ENCODE measurements at regions not wholly inside any gene's neighbourhood (a gene's known extent, or its start where the extent isn't known, plus 50 kb on each side); places are given as distances from the start of the nearest gene placed in this dataset.

DNA sequence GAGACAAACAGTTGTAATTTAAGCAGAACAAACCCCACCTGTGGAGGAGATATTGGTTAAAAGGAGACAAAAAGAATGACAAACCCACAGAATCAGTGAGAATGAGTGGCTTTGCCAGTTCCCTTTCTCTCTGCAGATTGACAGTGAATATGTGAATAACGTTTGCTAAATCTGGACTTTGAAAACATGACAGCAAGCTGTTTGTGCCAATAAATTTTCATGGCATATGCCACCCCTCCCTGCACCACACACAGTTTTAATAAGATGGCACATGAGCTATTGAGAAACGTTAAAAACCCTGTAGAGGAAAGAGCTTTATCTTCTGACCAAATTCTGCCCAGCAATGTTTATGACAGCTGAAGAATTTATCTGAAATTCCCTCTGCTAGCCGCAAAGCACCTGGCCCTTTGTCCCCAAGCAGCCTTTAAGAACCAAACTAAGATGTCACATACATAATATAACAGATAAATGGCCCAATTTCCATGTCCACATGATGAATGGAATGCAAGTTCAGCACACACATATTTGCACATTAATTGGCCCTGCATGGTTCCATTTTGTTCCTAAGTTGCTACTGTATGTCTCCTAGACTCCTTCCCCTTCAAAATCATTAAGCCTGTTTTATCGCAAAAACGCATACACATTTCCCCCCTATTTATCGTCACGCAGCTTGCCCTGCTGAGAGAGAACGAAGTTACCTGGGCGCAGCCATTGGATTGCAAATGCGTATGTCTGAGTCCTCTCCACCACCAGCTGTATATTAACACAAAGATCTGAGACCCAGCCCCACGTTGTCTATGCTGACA lies 773.5 kb upstream of the EEF2KMT start:
- no peak for DNase-seq

- DNase-seq, result no peak
Observed at GRCh38 chr16:5867250-5867649, 769.7 kb upstream of the EEF2KMT start.

DNA sequence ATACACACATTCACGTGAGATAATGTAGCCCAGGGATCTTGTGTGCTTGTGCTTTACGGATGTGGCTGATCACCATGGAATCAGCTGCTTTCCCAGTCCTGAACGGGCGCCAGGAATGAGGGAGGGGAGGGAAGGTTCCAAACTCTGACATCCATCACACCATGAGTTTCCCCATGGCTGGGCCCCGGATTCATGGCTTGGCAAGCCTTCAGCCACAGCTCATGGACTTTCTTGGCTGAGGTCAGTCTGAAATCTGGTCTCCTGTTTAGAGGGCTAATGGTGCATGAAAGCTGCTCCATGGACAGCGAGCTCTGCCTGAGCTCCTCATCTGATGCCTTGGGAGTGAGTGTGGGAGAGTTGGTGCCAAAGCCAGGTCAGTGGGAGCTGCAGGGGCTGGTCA lies 767.6 kb upstream of the EEF2KMT start:
- no peak for DNase-seq

- DNase-seq, result no peak
Observed at GRCh38 chr16:5863071-5863606, 765.5 kb upstream of the EEF2KMT start.

DNA sequence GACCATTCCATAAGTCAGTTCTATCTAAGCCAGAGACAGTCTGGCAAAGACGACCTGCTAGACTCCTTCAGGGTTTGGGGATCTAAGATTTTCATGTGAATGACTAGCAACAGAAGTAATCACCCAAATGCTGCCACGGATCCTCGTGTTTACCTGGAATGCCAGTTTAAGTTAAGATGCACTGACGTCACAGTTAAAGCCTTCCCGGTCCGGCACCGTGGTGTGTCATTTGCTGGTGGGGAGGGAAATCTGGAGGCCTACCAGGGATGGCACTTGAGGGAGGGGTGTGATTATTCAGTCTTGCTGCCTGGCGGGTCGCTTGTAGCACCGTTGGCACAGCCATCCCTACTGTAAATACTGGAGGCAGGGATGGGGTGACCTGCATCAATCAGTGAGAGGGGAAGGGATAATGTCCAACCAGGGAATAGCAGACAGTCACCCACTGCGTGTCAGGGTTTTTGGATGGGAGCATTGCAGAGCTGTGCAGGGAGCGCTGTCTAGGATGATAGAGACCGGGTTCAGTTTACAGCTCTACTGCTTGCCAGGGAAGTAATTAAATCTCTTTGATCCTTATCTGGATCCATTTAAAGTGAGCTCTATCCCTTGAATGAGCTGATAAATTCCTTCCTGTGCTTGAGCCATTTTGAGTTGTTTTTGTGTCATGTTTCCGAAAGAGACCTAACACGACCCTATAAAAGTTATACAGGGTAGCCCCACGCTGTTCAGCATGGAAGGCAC lies 764.7 kb upstream of the EEF2KMT start:
- DNase-seq, result no peak

DNA sequence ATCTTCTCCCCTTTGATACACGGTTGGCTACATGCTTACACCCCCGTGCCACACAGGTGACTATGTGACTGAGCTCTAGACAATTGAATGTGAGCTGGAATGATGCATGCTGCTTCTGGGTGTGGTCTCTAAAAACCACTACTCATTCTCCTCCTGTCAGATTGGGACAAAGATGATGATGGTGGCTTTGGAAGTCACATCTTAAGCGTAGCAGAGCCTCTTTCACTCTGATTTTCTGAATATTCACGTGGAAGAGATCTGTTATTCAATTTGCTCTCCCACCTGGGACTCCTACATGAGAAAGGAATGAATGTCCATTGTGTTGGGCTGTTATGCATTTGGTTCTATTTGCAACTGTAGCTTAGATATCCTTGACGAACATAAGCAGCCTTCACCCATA lies 763.6 kb upstream of the EEF2KMT start:
- no peak for DNase-seq

- DNase-seq, result no peak
Observed at GRCh38 chr16:5858180-5858579, 760.6 kb upstream of the EEF2KMT start.

DNA sequence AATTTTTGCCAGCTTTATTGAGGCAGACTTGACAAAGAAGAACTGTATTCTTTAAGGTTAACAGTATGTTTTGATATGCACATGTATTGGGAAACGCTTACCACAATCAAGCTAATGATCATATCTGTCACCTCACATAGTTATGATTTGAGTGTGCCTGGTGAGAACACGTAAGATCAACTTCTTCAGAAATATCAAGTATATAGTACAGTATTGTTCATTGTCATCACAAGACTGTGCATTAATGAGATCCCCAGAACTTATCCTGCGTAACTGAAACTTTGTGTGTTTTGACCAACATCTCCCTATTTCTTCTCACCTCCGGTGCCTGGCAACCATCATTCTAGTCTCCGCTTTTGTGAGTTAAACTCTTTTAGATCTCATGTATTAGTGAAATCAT lies 756.4 kb upstream of the EEF2KMT start:
- no peak for DNase-seq

DNA sequence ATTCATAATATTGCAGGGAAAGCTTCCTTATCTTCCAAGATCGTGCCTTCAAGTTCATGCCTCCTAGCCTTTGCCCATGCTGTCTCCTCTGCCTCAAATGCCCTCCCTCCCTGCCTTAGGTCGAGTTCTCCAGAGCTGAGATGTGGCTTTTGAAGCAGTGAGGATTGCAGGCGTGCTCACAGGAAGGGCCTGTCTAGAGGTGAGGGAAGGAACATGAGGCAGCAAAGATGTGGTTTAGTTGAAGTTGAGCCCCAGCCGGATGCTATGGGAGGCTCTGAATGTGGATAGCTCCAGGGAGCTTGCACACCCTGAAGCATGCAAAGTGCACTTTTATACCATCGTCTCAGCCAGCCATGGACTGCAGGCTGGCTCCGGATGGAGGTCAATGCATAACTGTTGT lies 754.6 kb upstream of the EEF2KMT start:
- DNase-seq, result no peak

GRCh38 chr16:5851393-5851982 lies 753.9 kb upstream of the EEF2KMT start:
- no peak for DNase-seq

DNA sequence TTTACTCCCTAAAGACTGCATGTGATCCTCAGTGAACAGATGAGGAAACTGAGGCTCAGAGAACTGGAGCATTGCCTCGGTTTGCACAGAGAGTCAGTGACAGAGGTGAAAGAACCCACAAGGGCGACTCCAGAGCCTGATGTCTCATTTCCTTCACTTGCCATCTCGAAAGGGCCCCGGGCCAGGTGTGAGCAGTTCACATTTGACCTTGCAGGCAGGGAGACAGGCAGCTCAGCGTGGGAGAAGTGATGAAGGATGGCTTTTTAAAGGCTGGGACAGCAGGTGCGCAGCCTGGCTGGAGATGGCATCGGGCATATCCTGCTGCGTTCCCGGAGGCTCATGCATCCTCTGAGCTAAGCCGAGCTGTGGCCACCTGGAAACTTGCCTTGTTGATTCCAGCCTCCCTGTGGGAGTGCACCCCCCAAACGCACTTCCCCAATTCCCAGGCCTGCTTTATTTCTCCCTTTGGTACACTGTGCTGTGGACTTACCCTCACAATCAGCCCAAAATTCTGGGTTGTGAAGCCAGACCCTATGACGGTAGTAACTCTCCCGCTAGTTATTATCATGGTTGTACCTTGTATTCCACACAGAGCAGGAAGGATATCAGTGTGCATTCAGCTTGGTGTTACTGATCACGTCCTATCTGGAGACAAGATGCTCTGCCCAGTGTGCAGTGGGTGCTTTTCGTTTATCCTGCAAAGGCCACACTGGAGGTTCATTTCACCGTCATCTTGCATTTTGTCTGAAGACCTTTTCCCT lies 753.2 kb upstream of the EEF2KMT start:
- no peak for DNase-seq

DNA sequence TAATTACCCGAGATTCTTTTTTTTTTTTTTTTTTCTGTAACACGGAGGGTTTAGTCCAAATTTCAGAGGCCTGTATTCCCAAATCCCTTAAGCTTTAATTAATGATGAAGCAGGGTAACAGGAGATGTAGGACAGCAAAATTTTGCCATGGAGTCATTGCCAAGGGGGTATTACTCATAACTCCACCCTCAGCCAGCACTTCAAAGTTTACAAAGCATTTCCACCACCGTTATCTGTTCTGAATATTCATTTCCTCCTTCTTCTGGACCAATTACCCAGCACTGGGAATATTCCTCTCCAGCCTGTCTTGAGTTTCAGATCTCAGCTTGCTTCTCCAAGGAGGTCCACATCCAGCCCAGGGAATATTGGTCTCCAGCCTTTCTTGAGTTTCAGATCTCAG lies 747.5 kb upstream of the EEF2KMT start:
- DNase-seq, result no peak

DNA sequence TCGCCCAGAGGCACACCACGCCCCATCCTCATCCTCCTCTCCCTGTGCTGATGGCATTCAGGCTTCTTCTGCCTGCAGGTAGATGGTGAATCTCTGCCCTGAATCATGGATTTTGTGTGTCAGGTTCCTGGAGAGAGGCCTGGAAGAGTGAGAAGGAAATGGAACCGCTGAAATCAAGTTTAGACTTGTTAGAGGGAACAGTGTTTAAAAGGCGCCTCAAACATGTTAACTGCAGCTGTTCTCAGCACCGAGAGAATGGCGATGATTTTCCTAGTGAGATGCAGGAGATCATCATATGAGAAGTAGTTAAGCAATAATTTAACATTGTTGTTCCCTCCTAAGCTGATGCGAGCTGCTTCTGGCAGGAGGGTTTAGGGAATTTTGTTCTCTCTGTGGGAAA lies 744.4 kb upstream of the EEF2KMT start:
- peak in 1 of 56 donors; percentile 14 for DNase-seq

DNA sequence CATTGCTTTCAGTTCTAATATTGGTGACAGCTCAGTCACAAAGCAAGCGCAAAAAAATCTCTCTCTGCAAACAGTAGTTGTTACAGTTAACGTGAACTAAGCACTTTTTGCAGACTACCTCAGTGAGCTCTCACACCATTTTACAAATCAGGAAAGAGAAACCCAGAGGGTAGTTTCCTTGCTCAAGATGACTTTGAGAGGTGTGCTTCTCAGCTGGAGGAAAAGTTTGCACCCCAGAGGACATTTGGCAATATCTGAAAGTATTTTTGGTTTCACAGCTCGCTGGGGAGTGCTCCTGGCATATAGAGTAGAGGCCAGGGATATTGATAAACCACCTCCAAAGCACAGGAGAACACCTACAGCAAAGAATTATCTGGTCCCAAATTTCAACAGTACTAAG lies 741.1 kb upstream of the EEF2KMT start:
- DNase-seq, result no peak

DNA sequence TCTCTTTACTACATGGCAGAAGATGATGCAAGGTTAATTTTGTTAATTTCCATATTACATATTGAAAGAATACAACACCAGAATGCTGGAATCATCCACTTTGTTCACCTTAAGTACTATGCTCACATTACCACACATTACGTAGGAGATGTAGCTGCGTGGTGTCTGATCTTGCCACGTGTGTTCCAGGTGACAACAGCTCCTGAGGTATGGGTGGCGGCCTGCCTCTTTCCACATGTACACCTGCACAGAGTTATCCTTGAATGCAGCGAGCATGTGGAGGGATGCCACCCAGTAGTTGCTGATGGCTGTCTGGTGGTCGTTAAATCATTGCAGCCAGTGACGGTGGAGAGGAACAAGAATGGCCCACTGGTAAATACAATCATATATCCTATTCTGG lies 740.5 kb upstream of the EEF2KMT start:
- DNase-seq, result peak in 15 of 56 donors; percentile 2 to 59 (median 20)

DNA sequence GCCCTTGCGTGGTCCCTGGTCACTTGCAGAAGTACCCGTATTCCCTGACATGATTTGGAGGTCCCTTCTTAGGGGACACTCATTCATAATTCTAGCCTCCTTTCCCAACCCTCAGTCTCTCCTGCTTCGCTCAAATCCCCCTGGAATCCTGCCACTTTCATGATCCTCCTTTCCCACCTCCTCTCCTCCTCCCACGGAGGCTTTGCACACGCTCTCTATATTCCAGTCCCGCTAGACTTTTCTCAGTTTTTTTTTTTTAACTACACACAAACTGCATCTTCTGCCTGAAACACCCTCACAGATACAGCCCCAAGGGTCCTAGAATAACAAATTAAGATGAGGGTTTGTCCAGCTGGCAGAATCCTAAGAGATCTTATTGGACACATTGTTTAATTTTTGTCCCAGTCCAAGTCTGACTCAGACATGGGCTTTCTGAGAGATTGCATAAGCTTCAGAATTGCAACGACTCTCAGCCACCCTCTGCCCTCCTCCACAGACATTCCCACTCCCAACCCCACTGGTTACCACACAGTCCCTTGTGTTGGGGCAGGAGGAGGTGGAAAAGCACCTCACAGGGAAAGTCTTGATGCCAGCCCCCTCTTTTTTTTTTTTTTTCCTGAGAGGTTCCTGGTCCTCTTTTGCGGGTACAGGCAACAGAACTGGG lies 739.5 kb upstream of the EEF2KMT start:
- DNase-seq, result peak in 1 of 56 donors; percentile 14

- DNase-seq, result no peak
Observed at GRCh38 chr16:5835876-5836275, 738.3 kb upstream of the EEF2KMT start.

- DNase-seq, result no peak
Observed at GRCh38 chr16:5826332-5826731, 728.7 kb upstream of the EEF2KMT start.

- DNase-seq, result peak in 7 of 56 donors; percentile 1 to 24 (median 7)
Observed at GRCh38 chr16:5820472-5820871, 722.9 kb upstream of the EEF2KMT start.

- DNase-seq, result no peak
Observed at GRCh38 chr16:5815570-5816237, 718.1 kb upstream of the EEF2KMT start.

Measured in nucleus accumbens (tissue), 56 donors.